Activated CD4-positive, alpha-beta T cell treated with anti-CD3 and anti-CD28 coated beads for 36 hours (primary cell): ENCODE measurements at regions not wholly inside any gene's neighbourhood (a gene's known extent, or its start where the extent isn't known, plus 50 kb on each side); places are given as distances from the start of the nearest gene placed in this dataset.
A peak's percentile ranks its signal among the peaks of the same experiment; 100 is the strongest.
"Not testable (repeated sequence)": the region's sequence is repeated elsewhere in the genome, so short reads cannot be mapped to it uniquely, and the experiment has no call there.

ENCODE experiments used
- ATAC-seq: fragments of 200-7000 bp; cut with Tn5 transposase; one replicate; pipeline ENCODE4 v1.10.0; 2021; ENCODE audit warnings: mild to moderate bottlenecking, moderate library complexity
- CTCF ChIA-PET: fragments of 350-600 bp; sonication (Branson Sonifier 250); formaldehyde crosslinking; loops from one replicate; lab custom pipeline; 2021; ENCODE audit warnings: antibody characterized with exemption; lab: Charles Lee
- POLR2A ChIA-PET: fragments of 350-600 bp; sonication (Branson Sonifier 250); formaldehyde crosslinking; loops from one replicate; lab custom pipeline; 2021; ENCODE audit warnings: antibody characterized with exemption, inconsistent platforms; lab: Charles Lee
- DNase-seq: peaks from one replicate; pipeline ENCODE4 v3.0.0-alpha.2; 2020
- H3K27ac Mint-ChIP-seq: one replicate; pipeline ENCODE4 v1.8.0; 2021; ENCODE audit warnings: mixed read lengths
- H3K27me3 Mint-ChIP-seq: one replicate; pipeline ENCODE4 v1.8.0; 2021; ENCODE audit warnings: mixed read lengths
- H3K36me3 Mint-ChIP-seq: one replicate; pipeline ENCODE4 v1.8.0; 2021; ENCODE audit warnings: low read depth, mixed read lengths
- H3K4me1 Mint-ChIP-seq: one replicate; pipeline ENCODE4 v1.8.0; 2021; ENCODE audit warnings: mixed read lengths
- H3K4me3 Mint-ChIP-seq: one replicate; pipeline ENCODE4 v1.8.0; 2021; ENCODE audit warnings: mild to moderate bottlenecking, moderate library complexity, mixed read lengths
- H3K9me3 Mint-ChIP-seq: one replicate; pipeline ENCODE4 v1.8.0; 2021; ENCODE audit warnings: low read depth, mixed read lengths
- intact Hi-C, 2 experiments: fragments of 100-400 bp; cut with DNase I in 1 of 2; cut with micrococcal nuclease in 1 of 2; formaldehyde crosslinking; loops; one replicate each; pipeline versions ENCODE4 v1.14.2 to v1.15.1; 2022 to 2024; cut with DNase I, micrococcal nuclease

DNA sequence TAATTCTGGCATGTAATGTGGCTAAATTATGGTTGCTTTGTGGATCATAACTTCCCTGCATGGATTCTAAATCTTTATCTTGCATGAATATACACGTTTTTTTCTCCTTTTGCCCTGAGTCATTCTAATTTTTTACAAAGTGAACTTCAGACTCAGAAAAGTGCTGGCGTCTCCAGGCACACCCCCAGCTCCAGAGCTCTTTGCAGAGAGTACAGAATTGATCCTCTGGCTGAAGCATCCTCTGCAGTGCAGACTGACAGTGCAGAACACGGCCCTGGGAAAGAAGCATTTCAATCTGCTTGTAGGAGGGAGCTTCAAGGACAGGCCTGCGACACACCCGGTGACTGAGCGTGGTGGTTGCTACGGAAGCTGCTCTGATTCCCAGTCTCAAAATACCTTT lies 228.1 kb downstream of the FGF9 start:
- Mint-ChIP-seq H3K4me3 (no peak overlapping the region), H3K4me1 (no peaks in the 10 kb centered on the region), H3K27me3 (no peaks in the 10 kb centered on the region), H3K27ac (no peak overlapping the region), H3K9me3 (no peaks in the 10 kb centered on the region), H3K36me3 (no peaks in the 10 kb centered on the region)
- ChIA-PET POLR2A (no interaction called here), CTCF (no interaction called here)
- intact Hi-C loops, result no loop called here
- DNase-seq (no peak), ATAC-seq (no peak)

DNA sequence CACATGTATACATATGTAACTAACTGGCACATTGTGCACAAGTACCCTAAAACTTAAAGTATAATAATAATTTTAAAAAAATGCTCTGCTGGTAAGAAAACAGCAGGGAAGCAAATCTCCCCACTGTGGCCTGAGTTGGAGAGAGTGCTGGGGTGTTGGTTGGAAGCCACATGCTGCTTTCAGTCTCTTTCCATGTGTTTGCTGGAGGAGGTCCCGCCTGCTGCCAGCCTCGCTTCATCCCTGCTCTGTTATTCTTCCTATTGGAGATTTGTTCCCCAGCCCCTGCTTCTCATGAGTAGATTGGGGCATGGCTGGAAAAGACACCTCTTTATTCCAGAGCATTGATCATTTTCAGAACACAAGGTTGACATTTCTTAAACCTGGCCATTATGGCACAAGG lies 230.5 kb downstream of the FGF9 start:
- ChIA-PET POLR2A (no interaction called here), CTCF (no interaction called here)
- H3K27me3 Mint-ChIP-seq, result no peaks in the 10 kb centered on the region
- no peak overlapping the region for H3K4me3 Mint-ChIP-seq
- intact Hi-C loops, result no loop called here
- ATAC-seq (no peak), DNase-seq (no peak)
- no peaks in the 10 kb centered on the region for H3K9me3 Mint-ChIP-seq
- no peak overlapping the region for H3K27ac Mint-ChIP-seq
- H3K36me3 Mint-ChIP-seq, result no peaks in the 10 kb centered on the region
- no peaks in the 10 kb centered on the region for H3K4me1 Mint-ChIP-seq

GRCh38 chr13:21901811-21902708 lies 231.2 kb downstream of the FGF9 start:
- H3K9me3 Mint-ChIP-seq, result no peaks in the 10 kb centered on the region
- ChIA-PET POLR2A (no interaction called here), CTCF (interaction anchor here (0.6 kb wide), 1 partner anchor 945 kb away, joined by 3 read pairs; no protein-coding TSS in a partner anchor)
- H3K4me3 Mint-ChIP-seq, result no peak overlapping the region
- intact Hi-C loops, result no loop called here
- H3K36me3 Mint-ChIP-seq, result no peaks in the 10 kb centered on the region
- no peaks in the 10 kb centered on the region for H3K4me1 Mint-ChIP-seq
- ATAC-seq, result no peak
- DNase-seq, result no peak
- no peak overlapping the region for H3K27ac Mint-ChIP-seq
- H3K27me3 Mint-ChIP-seq, result no peaks in the 10 kb centered on the region

- ChIA-PET POLR2A (no interaction called here), CTCF (no interaction called here)
- Mint-ChIP-seq H3K27ac (no peak overlapping the region), H3K36me3 (no peaks in the 10 kb centered on the region), H3K4me1 (no peaks in the 10 kb centered on the region), H3K9me3 (no peaks in the 10 kb centered on the region), H3K27me3 (no peaks in the 10 kb centered on the region), H3K4me3 (no peak overlapping the region)
- DNase-seq, result no peak
- intact Hi-C loops, result no loop called here
- no peak for ATAC-seq
Observed at GRCh38 chr13:21902709-21903098, 231.8 kb downstream of the FGF9 start.

DNA sequence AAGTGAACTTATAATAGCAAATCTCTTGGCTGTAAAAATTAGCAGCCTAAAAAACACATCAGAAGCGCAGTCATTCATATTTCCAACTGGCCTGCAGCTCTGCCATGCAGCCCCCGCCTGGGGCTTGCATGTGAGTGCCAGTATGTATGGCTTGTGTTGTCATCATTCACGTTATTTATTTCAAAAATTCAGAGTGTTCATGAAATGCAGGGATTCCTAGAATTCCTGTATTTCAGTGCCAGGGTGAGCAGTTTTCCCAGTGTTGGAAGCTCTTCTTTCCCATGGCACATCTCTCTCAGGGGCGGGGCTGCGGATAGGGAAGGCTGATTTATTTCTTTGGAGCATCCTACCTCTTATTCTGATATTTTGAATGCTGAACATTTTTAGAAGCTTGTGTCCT lies 234.6 kb downstream of the FGF9 start:
- no peaks in the 10 kb centered on the region for H3K36me3 Mint-ChIP-seq
- ChIA-PET CTCF (no interaction called here), POLR2A (no interaction called here)
- H3K4me3 Mint-ChIP-seq, result no peak overlapping the region
- ATAC-seq (no peak), DNase-seq (no peak)
- H3K27me3 Mint-ChIP-seq, result peaks cover 2% of the 10 kb centered on the region
- intact Hi-C loops, result no loop called here
- H3K9me3 Mint-ChIP-seq, result no peaks in the 10 kb centered on the region
- H3K27ac Mint-ChIP-seq, result no peak overlapping the region
- no peaks in the 10 kb centered on the region for H3K4me1 Mint-ChIP-seq

GRCh38 chr13:21909331-21909730 lies 238.5 kb downstream of the FGF9 start:
- Mint-ChIP-seq H3K4me1 (no peaks in the 10 kb centered on the region), H3K27me3 (peaks cover 2% of the 10 kb centered on the region), H3K9me3 (no peaks in the 10 kb centered on the region), H3K27ac (no peak overlapping the region), H3K36me3 (no peaks in the 10 kb centered on the region), H3K4me3 (no peak overlapping the region)
- no peak for ATAC-seq
- ChIA-PET POLR2A (no interaction called here), CTCF (no interaction called here)
- no peak for DNase-seq
- intact Hi-C loops, result no loop called here

GRCh38 chr13:21910546-21910945 lies 239.7 kb downstream of the FGF9 start:
- ChIA-PET CTCF (no interaction called here), POLR2A (no interaction called here)
- Mint-ChIP-seq H3K36me3 (no peaks in the 10 kb centered on the region), H3K27me3 (peaks cover 2% of the 10 kb centered on the region), H3K4me3 (no peak overlapping the region), H3K27ac (no peak overlapping the region), H3K9me3 (no peaks in the 10 kb centered on the region), H3K4me1 (no peaks in the 10 kb centered on the region)
- ATAC-seq (no peak), DNase-seq (no peak)
- intact Hi-C loops, result loop anchor here in 1 of 2 experiments (5.0 kb wide), 1 partner anchor 367 kb away; no protein-coding TSS in a partner anchor

- H3K27me3 Mint-ChIP-seq, result peaks cover 2% of the 10 kb centered on the region
- H3K27ac Mint-ChIP-seq, result no peak overlapping the region
- CTCF ChIA-PET, result interaction anchor here (0.6 kb wide), 1 partner anchor 210 kb away, joined by 3 read pairs; no protein-coding TSS in a partner anchor
- ATAC-seq, result no peak
- DNase-seq, result no peak
- intact Hi-C loops, result loop anchor here (2.0 to 5.0 kb wide), 2 partner anchors 366 to 367 kb away; no protein-coding TSS in a partner anchor
- H3K4me1 Mint-ChIP-seq, result no peaks in the 10 kb centered on the region
- POLR2A ChIA-PET, result no interaction called here
- H3K4me3 Mint-ChIP-seq, result no peak overlapping the region
- H3K36me3 Mint-ChIP-seq, result no peaks in the 10 kb centered on the region
- H3K9me3 Mint-ChIP-seq, result no peaks in the 10 kb centered on the region
Observed at GRCh38 chr13:21911646-21912298, 240.9 kb downstream of the FGF9 start.

DNA sequence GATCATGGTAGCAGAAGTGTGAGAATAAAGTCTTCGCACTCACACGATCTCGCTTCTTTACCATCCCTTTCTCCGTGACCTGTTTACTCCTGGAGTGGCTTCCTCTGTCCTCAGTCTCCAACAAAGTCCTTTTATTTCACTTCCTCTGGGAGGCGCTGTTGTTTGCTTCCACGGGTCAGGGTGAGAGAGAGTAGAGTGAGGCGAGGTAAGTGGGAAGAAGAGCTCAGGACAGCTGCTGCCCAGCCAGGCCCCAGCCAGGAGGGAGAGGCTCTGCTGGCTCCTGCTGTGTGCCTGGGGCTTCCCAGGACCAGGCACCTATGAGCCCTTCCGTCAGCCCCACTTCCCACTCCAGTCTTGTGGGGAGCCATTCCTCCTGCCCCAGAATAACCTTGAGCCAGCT lies 242.1 kb downstream of the FGF9 start:
- H3K9me3 Mint-ChIP-seq, result no peaks in the 10 kb centered on the region
- intact Hi-C loops, result loop anchor here (2.0 to 5.0 kb wide), 2 partner anchors 364 to 366 kb away; no protein-coding TSS in a partner anchor
- no peak overlapping the region for H3K4me3 Mint-ChIP-seq
- H3K27me3 Mint-ChIP-seq, result peaks cover 2% of the 10 kb centered on the region
- CTCF ChIA-PET, result interaction anchor here (0.6 to 1.3 kb wide), 4 partner anchors 10 to 47 kb away, joined by 3 read pairs; no protein-coding TSS in a partner anchor
- no peak overlapping the region for H3K27ac Mint-ChIP-seq
- DNase-seq (peak; percentile 22), ATAC-seq (no peak)
- no peaks in the 10 kb centered on the region for H3K4me1 Mint-ChIP-seq
- no peaks in the 10 kb centered on the region for H3K36me3 Mint-ChIP-seq
- POLR2A ChIA-PET, result no interaction called here

DNA sequence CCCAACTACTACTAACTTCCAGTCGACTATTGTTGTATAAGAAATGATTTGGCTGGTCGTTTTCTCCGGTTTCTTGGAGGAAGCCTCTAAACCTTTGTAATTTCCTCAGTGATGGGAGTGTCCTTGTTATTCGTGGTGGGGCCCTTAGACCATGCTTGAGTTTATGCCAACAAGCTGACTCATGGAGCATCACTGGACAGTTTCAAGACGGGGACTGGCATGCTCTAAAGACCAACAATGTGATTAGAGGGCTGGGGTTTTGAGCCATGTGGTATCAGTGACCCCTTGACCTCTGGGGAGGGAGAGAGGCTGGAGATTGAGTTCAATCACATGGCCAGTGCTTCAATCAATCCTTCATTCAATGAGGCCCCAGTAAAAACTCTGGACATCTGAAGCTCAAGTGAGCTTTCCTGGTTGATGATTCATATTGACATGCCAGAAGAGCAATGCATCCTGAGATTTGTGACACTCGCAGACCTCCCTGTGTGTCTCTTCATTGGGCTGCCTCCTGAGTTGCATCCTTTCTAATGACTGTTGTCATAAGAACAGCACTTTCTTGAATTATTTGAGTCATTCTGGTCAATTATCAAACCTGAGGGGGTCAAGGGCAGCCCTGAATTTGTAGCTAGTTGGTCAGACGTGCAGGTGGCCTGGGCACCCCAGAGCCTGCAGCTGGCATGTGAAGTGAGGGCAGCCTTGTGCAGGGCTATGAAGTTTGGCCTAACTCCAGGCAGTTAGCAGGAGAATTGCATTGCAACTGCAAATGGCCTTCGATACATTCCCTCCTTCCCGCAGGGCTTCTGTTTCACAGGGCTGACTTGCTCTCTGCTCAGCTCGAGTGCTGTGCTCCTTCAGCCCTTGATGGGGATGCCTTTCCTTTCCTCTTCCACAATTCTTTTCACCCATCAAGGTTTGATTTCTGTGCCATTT lies 246.5 kb downstream of the FGF9 start:
- no peak for ATAC-seq
- Mint-ChIP-seq H3K27me3 (no peaks in the 10 kb centered on the region), H3K4me1 (no peaks in the 10 kb centered on the region), H3K27ac (no peak overlapping the region), H3K9me3 (no peaks in the 10 kb centered on the region), H3K36me3 (no peaks in the 10 kb centered on the region), H3K4me3 (no peak overlapping the region)
- intact Hi-C loops, result no loop called here
- CTCF ChIA-PET, result no interaction called here
- DNase-seq, result no peak
- POLR2A ChIA-PET, result no interaction called here

DNA sequence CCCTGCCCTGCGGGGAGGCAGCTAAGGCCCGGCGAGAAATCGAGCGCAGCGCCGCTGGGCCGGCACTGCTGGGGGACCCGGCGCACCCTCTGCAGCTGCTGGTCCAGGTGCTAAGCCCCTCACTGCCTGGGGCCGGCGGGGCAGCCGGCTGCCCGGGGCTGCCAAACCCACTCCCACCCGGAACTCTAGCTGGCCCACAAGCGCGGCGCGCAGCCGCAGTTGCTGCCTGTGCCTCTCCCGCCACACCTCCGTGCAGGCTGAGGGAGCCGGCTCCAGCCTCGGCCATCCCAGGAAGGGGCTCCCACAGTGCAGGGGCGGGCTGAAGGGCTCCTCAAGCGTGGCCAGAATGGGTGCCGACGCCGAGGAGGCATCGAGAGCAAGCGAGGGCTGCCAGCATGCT lies 249.9 kb downstream of the FGF9 start:
- intact Hi-C loops, ATAC-seq, H3K27ac Mint-ChIP-seq, DNase-seq, CTCF ChIA-PET, POLR2A ChIA-PET, H3K4me3 Mint-ChIP-seq, H3K4me1 Mint-ChIP-seq, H3K27me3 Mint-ChIP-seq, H3K36me3 Mint-ChIP-seq, H3K9me3 Mint-ChIP-seq: not testable (repeated sequence)
